ENCODE measurements at regions not wholly inside any gene's neighbourhood (a gene's known extent, or its start where the extent isn't known, plus 50 kb on each side); places are given as distances from the start of the nearest gene placed in this dataset.

GRCh38 chr10:117617659-117618058 lies 75.1 kb downstream of the EMX2 start:
- no peak for DNase-seq
- Mint-ChIP-seq H3K4me3 (no peak overlapping the region), H3K4me1 (ENCODE audit: low read depth) (no peaks in the 10 kb centered on the region), H3K9me3 (peaks cover 55% of the 10 kb centered on the region), H3K36me3 (ENCODE audit: low read depth) (peaks cover 4% of the 10 kb centered on the region; the same call in 1 of the 2 replicates), H3K27me3 (ENCODE audit: insufficient read depth) (no peaks in the 10 kb centered on the region; the same call in 1 of the 2 replicates), H3K27ac (no peak overlapping the region)
- TF ChIP-seq CTCF (IDR thresholded peaks at IDR 0.05), result no peak

- H3K4me3 Mint-ChIP-seq, result no peak overlapping the region
- H3K36me3 Mint-ChIP-seq (ENCODE audit: low read depth), result peaks cover 4% of the 10 kb centered on the region; the same call in 1 of the 2 replicates
- no peak overlapping the region for H3K27ac Mint-ChIP-seq
- no peaks in the 10 kb centered on the region for H3K4me1 Mint-ChIP-seq (ENCODE audit: low read depth)
- peaks cover 52% of the 10 kb centered on the region for H3K9me3 Mint-ChIP-seq
- no peaks in the 10 kb centered on the region; the same call in 1 of the 2 replicates for H3K27me3 Mint-ChIP-seq (ENCODE audit: insufficient read depth)
- no peak for DNase-seq
- TF ChIP-seq CTCF (IDR thresholded peaks at IDR 0.05), result no peak
Observed at GRCh38 chr10:117619223-117619622, 76.7 kb downstream of the EMX2 start.

- Mint-ChIP-seq H3K36me3 (ENCODE audit: low read depth) (no peaks in the 10 kb centered on the region; the same call in 1 of the 2 replicates), H3K9me3 (peaks cover 48% of the 10 kb centered on the region), H3K27ac (no peak overlapping the region), H3K4me3 (no peak overlapping the region), H3K4me1 (ENCODE audit: low read depth) (no peaks in the 10 kb centered on the region), H3K27me3 (ENCODE audit: insufficient read depth) (no peaks in the 10 kb centered on the region; the same call in 1 of the 2 replicates)
- DNase-seq, result no peak
- no peak for TF ChIP-seq CTCF (IDR thresholded peaks at IDR 0.05)
Observed at GRCh38 chr10:117619707-117620405, 77.3 kb downstream of the EMX2 start.

- no peaks in the 10 kb centered on the region for H3K4me1 Mint-ChIP-seq (ENCODE audit: low read depth)
- peaks cover 41% of the 10 kb centered on the region for H3K9me3 Mint-ChIP-seq
- no peaks in the 10 kb centered on the region for H3K27me3 Mint-ChIP-seq (ENCODE audit: insufficient read depth)
- no peak overlapping the region for H3K4me3 Mint-ChIP-seq
- no peaks in the 10 kb centered on the region; the same call in 1 of the 2 replicates for H3K36me3 Mint-ChIP-seq (ENCODE audit: low read depth)
- TF ChIP-seq CTCF (IDR thresholded peaks at IDR 0.05), result no peak
- H3K27ac Mint-ChIP-seq, result no peak overlapping the region
- DNase-seq, result no peak
Observed at GRCh38 chr10:117621196-117621595, 78.7 kb downstream of the EMX2 start.

GRCh38 chr10:117621795-117622420 lies 79.4 kb downstream of the EMX2 start:
- no peak for DNase-seq
- Mint-ChIP-seq H3K27ac (no peak overlapping the region), H3K9me3 (peaks cover 36% of the 10 kb centered on the region), H3K4me1 (ENCODE audit: low read depth) (no peaks in the 10 kb centered on the region), H3K4me3 (no peak overlapping the region), H3K27me3 (ENCODE audit: insufficient read depth) (no peaks in the 10 kb centered on the region), H3K36me3 (ENCODE audit: low read depth) (no peaks in the 10 kb centered on the region; the same call in 1 of the 2 replicates)
- TF ChIP-seq CTCF (IDR thresholded peaks at IDR 0.05), result no peak

All from HFFc6 (cell line).